H1 (cell line): ENCODE measurements at regions not wholly inside any gene's neighbourhood (a gene's known extent, or its start where the extent isn't known, plus 50 kb on each side); places are given as distances from the start of the nearest gene placed in this dataset.

Experiments used
- CTCF ChIA-PET: fragments of 300-600 bp; sonication (Branson Sonifier 250); formaldehyde crosslinking; loops from one replicate; lab custom pipeline; 2021; ENCODE audit not compliant: partially characterized antibody; lab: Charles Lee
- POLR2A ChIA-PET: fragments of 300-600 bp; sonication (Branson Sonifier 250); formaldehyde crosslinking; loops from one replicate; lab custom pipeline; 2021; ENCODE audit warnings: inconsistent platforms; ENCODE audit not compliant: partially characterized antibody; lab: Charles Lee
- DNase-seq, 2 experiments: peaks; one replicate each; pipeline versions ENCODE4 v3.0.0 to v3.0.0-alpha.2; 2010 to 2022; ENCODE audit warnings: low spot score in 2 of 2, low read depth in 1 of 2, mixed read lengths in 1 of 2
- FAIRE-seq: peaks from 2 replicates; lab custom pipeline; 2011; peaks lifted over from hg19 to GRCh38; lab: Jason Lieb, UNC
- H2AFZ ChIP-seq: 2 replicates; pipeline ENCODE4 v1.8.1; 2012; ENCODE audit warnings: low read length, inconsistent platforms
- H2AK5ac ChIP-seq: 2 replicates; pipeline ENCODE4 v1.6.1; 2013; ENCODE audit warnings: low read depth, low read length
- H2BK120ac ChIP-seq: replicated peaks from 2 replicates; pipeline ENCODE3; 2013; ENCODE audit warnings: low read depth, low read length, inconsistent platforms
- H2BK12ac ChIP-seq: 2 replicates; pipeline ENCODE4 v1.6.1; 2013; ENCODE audit warnings: low read depth, low read length
- H2BK15ac ChIP-seq: 2 replicates; pipeline ENCODE4 v1.6.1; 2013; ENCODE audit warnings: low read length
- H2BK20ac ChIP-seq: 2 replicates; pipeline ENCODE4 v1.6.1; 2013; ENCODE audit warnings: low read length
- H2BK5ac ChIP-seq: 2 replicates; pipeline ENCODE4 v1.6.1; 2013; ENCODE audit warnings: low read depth, low read length
- H3K14ac ChIP-seq: 2 replicates; pipeline ENCODE4 v1.6.1; 2013; ENCODE audit warnings: inconsistent platforms; ENCODE audit not compliant: insufficient read length
- H3K18ac ChIP-seq: 2 replicates; pipeline ENCODE4 v1.6.1; 2013; ENCODE audit warnings: low read length; ENCODE audit errors: extremely low read depth
- H3K23ac ChIP-seq: 2 replicates; pipeline ENCODE4 v1.6.1; 2013; ENCODE audit warnings: inconsistent platforms; ENCODE audit not compliant: insufficient read length
- H3K23me2 ChIP-seq: 2 replicates; pipeline ENCODE4 v1.6.1; 2013; ENCODE audit warnings: low read depth, low read length
- H3K27ac ChIP-seq: 2 replicates; pipeline ENCODE4 v1.6.1; 2011; ENCODE audit warnings: low read depth, low read length, inconsistent platforms
- H3K27me3 ChIP-seq, 4 experiments: replicated peaks in 1 of 4; 1 replicate in 1 of 4; 2 replicates in 3 of 4; pipeline versions ENCODE4 v1.6.1 to v1.8.1; 2011 to 2013; ENCODE audit warnings: low read length in 3 of 4, mild to moderate bottlenecking in 3 of 4, inconsistent platforms in 2 of 4, mixed read lengths in 2 of 4, moderate library complexity in 1 of 4; ENCODE audit not compliant: control insufficient read depth in 3 of 4, insufficient read depth in 3 of 4; ENCODE audit errors: extremely low read depth in 1 of 4
- H3K36me3 ChIP-seq, 4 experiments: 2 replicates each; pipeline versions ENCODE4 v1.6.1 to v1.8.1; 2011 to 2013; ENCODE audit warnings: mild to moderate bottlenecking in 4 of 4, low read length in 3 of 4, moderate library complexity in 2 of 4, control low read depth in 1 of 4, inconsistent platforms in 1 of 4; ENCODE audit not compliant: insufficient read depth in 4 of 4, control insufficient read depth in 2 of 4
- H3K4ac ChIP-seq: replicated peaks from 2 replicates; pipeline ENCODE3; 2013; ENCODE audit warnings: low read length, low read depth, mixed read lengths, inconsistent platforms; ENCODE audit not compliant: insufficient read length
- H3K4me1 ChIP-seq, 4 experiments: replicated peaks in 1 of 4; 1 replicate in 1 of 4; 2 replicates in 3 of 4; pipeline versions ENCODE4 v1.6.1 to v1.8.1; 2011 to 2013; ENCODE audit warnings: low read length in 3 of 4, inconsistent platforms in 2 of 4, mixed read lengths in 1 of 4; ENCODE audit not compliant: insufficient read depth in 4 of 4, control insufficient read depth in 3 of 4
- H3K4me2 ChIP-seq, 2 experiments: 2 replicates each; pipeline versions ENCODE4 v1.6.1 to v1.8.1; 2011 to 2013; ENCODE audit warnings: low read depth in 2 of 2, low read length in 2 of 2, control low read depth in 1 of 2, inconsistent platforms in 1 of 2, mild to moderate bottlenecking in 1 of 2; ENCODE audit not compliant: insufficient read depth in 1 of 2
- H3K4me3 ChIP-seq, 4 experiments: fragments of 200-600, 300-600 bp in 1 of 4; sonication (generic), shearing (Covaris generic), sonication (Bioruptor Twin) in 1 of 4; 2 replicates each; pipeline versions ENCODE4 v1.5.1 to v1.8.1; 2011 to 2016; ENCODE audit warnings: low read length in 4 of 4, low read depth in 3 of 4, control low read depth in 2 of 4, inconsistent platforms in 2 of 4, mild to moderate bottlenecking in 2 of 4, mixed read lengths in 1 of 4, moderate library complexity in 1 of 4; ENCODE audit not compliant: insufficient read depth in 2 of 4; ENCODE audit errors: extremely low read depth in 1 of 4
- H3K56ac ChIP-seq: replicated peaks from 2 replicates; pipeline ENCODE3; 2013; ENCODE audit warnings: low read depth, mild to moderate bottlenecking, mixed read lengths, low read length, inconsistent platforms; ENCODE audit not compliant: insufficient read length
- H3K79me1 ChIP-seq: 2 replicates; pipeline ENCODE4 v1.6.1; 2013; ENCODE audit warnings: low read depth, low read length, control low read depth
- H3K79me2 ChIP-seq, 2 experiments: 2 replicates each; pipeline versions ENCODE4 v1.6.1 to v1.8.1; 2012 to 2013; ENCODE audit warnings: low read length in 2 of 2, mild to moderate bottlenecking in 2 of 2, inconsistent platforms in 1 of 2; ENCODE audit not compliant: insufficient read depth in 2 of 2, control insufficient read depth in 1 of 2
- H3K9ac ChIP-seq, 4 experiments: replicated peaks in 1 of 4; 1 replicate in 1 of 4; 2 replicates in 3 of 4; pipeline versions ENCODE4 v1.6.1 to v1.8.1; 2011 to 2013; ENCODE audit warnings: low read depth in 3 of 4, low read length in 3 of 4, control low read depth in 2 of 4, mild to moderate bottlenecking in 2 of 4, moderate library complexity in 2 of 4, inconsistent platforms in 1 of 4; ENCODE audit errors: extremely low read depth in 1 of 4
- H3K9me3 ChIP-seq, 2 experiments: 2 replicates each; pipeline versions ENCODE4 v1.6.1 to v1.8.1; 2012 to 2013; ENCODE audit warnings: mild to moderate bottlenecking in 2 of 2, moderate library complexity in 2 of 2, control low read depth in 1 of 2, inconsistent platforms in 1 of 2, low read depth in 1 of 2, low read length in 1 of 2, mixed read lengths in 1 of 2; ENCODE audit not compliant: insufficient read depth in 2 of 2
- H4K20me1 ChIP-seq, 2 experiments: replicated peaks in 1 of 2; 2 replicates each; pipeline versions ENCODE3 to v1.8.1; 2011 to 2013; ENCODE audit warnings: inconsistent platforms in 2 of 2, low read length in 2 of 2, mild to moderate bottlenecking in 1 of 2; ENCODE audit not compliant: insufficient read depth in 2 of 2, control insufficient read depth in 1 of 2
- H4K5ac ChIP-seq: 2 replicates; pipeline ENCODE4 v1.6.1; 2013; ENCODE audit warnings: low read length, low read depth, mixed read lengths, inconsistent platforms; ENCODE audit not compliant: insufficient read length
- H4K8ac ChIP-seq: 2 replicates; pipeline ENCODE4 v1.8.0; 2013; ENCODE audit warnings: mild to moderate bottlenecking, moderate library complexity, low read length, inconsistent platforms; ENCODE audit not compliant: insufficient read depth; ENCODE audit errors: extremely low read depth
- H4K91ac ChIP-seq: replicated peaks from 2 replicates; pipeline ENCODE3; 2013; ENCODE audit warnings: low read length, mixed read lengths, inconsistent platforms; ENCODE audit not compliant: insufficient read length
- ASH2L ChIP-seq: fragments of 200-600, 300-600 bp; sonication (generic); IDR thresholded peaks from one replicate; pipeline ENCODE4 v1.7.1; 2017; ENCODE audit warnings: low read length
- CEBPB ChIP-seq: IDR thresholded peaks from 2 replicates; pipeline ENCODE4 v1.6.1; 2012; ENCODE audit warnings: low read depth, low read length
- EGR1 ChIP-seq: IDR thresholded peaks from 2 replicates; pipeline ENCODE4 v1.6.1; 2011; ENCODE audit warnings: low read depth, low read length, borderline replicate concordance
- EZH2 ChIP-seq: fragments of 200-600 bp; sonication (generic); IDR thresholded peaks from 2 replicates; pipeline ENCODE4 v1.7.1; 2012; ENCODE audit warnings: low read depth, mild to moderate bottlenecking, moderate library complexity, low read length, inconsistent platforms; ENCODE audit not compliant: severe bottlenecking
- GTF2F1 ChIP-seq: IDR thresholded peaks from 2 replicates; pipeline ENCODE4 v1.6.1; 2012; ENCODE audit warnings: low read depth, low read length, improper control_type of control experiment, borderline replicate concordance
- MAFK ChIP-seq: IDR thresholded peaks from 2 replicates; pipeline ENCODE4 v1.6.1; 2012; ENCODE audit warnings: low read depth, mild to moderate bottlenecking, improper control_type of control experiment, low read length
- POLR2AphosphoS5 ChIP-seq: IDR thresholded peaks from 2 replicates; pipeline ENCODE4 v1.6.1; 2011; ENCODE audit warnings: low read depth, low read length
- SIN3A ChIP-seq, 2 experiments: IDR thresholded peaks in 1 of 2; conservative IDR thresholded peaks in 1 of 2; 2 replicates each; pipeline ENCODE4 v1.6.1; 2011 to 2012; ENCODE audit warnings: low read length in 2 of 2, improper control_type of control experiment in 1 of 2, low read depth in 1 of 2, mild to moderate bottlenecking in 1 of 2
- SIX5 ChIP-seq: IDR thresholded peaks from 2 replicates; pipeline ENCODE4 v1.6.1; 2011; ENCODE audit warnings: mild to moderate bottlenecking, low read depth, low read length
- SP2 ChIP-seq: IDR thresholded peaks from 2 replicates; pipeline ENCODE4 v1.6.1; 2012; ENCODE audit warnings: mild to moderate bottlenecking, low read length, inconsistent platforms
- TAF7 ChIP-seq: optimal IDR thresholded peaks from 2 replicates; pipeline ENCODE3; 2011; ENCODE audit warnings: low read depth, mild to moderate bottlenecking, inconsistent platforms, low read length, moderate library complexity, borderline replicate concordance
- YY1 ChIP-seq: IDR thresholded peaks from 2 replicates; pipeline ENCODE4 v1.6.1; 2011; ENCODE audit warnings: low read depth, mild to moderate bottlenecking, low read length
- ZNF274 ChIP-seq: IDR thresholded peaks from 2 replicates; pipeline ENCODE4 v1.7.0; 2012; ENCODE audit warnings: low read length, borderline replicate concordance; ENCODE audit errors: extremely low read depth
- WGBS, 2 experiments: shearing (Covaris generic) in 1 of 2; methylation state at CpG; one replicate each; pipeline versions ENCODE4 v1.1.6 to v1.1.7; 2013 to 2015; ENCODE audit warnings: low lambda C conversion rate in 2 of 2, mixed read lengths in 2 of 2, inconsistent platforms in 1 of 2, low coverage in 1 of 2, missing lambda C conversion rate in 1 of 2; ENCODE audit not compliant: insufficient replicate concordance in 2 of 2, insufficient coverage in 1 of 2, insufficient read length in 1 of 2; ENCODE audit errors: extremely low coverage in 1 of 2, missing lambda C conversion rate in 1 of 2; 5-methylcytosine and 5-hydroxymethylcytosine counted together
- TF ChIP-seq, protein P1 (sequence below): IDR thresholded peaks from 2 replicates; pipeline ENCODE4 v1.6.1; 2011; ENCODE audit warnings: low read length, improper control_type of control experiment

- no peak overlapping the region for H2BK120ac ChIP-seq
- ChIA-PET POLR2A (interaction anchor here (1.1 kb wide), 1 partner anchor 11 kb away, joined by 3 read pairs; no protein-coding TSS in a partner anchor), CTCF (no interaction called here)
- H3K4me1 ChIP-seq = no peaks in the 10 kb centered on the region
- no peak overlapping the region for H3K4me3 ChIP-seq
- H3K18ac ChIP-seq = no peak overlapping the region
- H2AFZ ChIP-seq = no peak overlapping the region
- no peak overlapping the region for H2BK12ac ChIP-seq
- H4K20me1 ChIP-seq = no peaks in the 10 kb centered on the region
- H3K14ac ChIP-seq = no peak overlapping the region
- H3K56ac ChIP-seq = no peak overlapping the region
- H3K27me3 ChIP-seq = no peaks in the 10 kb centered on the region
- no peaks in the 10 kb centered on the region for H3K23me2 ChIP-seq
- no peak for FAIRE-seq
- no peak overlapping the region for H3K27ac ChIP-seq
- H3K23ac ChIP-seq = no peak overlapping the region
- no peak overlapping the region for H4K91ac ChIP-seq
- H3K9me3 ChIP-seq = no peaks in the 10 kb centered on the region
- no peak overlapping the region for H4K8ac ChIP-seq
- H2BK5ac ChIP-seq = no peak overlapping the region
- no peak overlapping the region for H2BK15ac ChIP-seq
- no peak overlapping the region for H2BK20ac ChIP-seq
- peaks cover 0 to 6% (median 0%) of the 10 kb centered on the region in 4 experiments; a peak in 3 of 8 replicates for H3K36me3 ChIP-seq
- no peak overlapping the region for H2AK5ac ChIP-seq
- TF ChIP-seq EGR1 = no peak
- no peak for TF ChIP-seq ZNF274
- no peak for TF ChIP-seq SP2
- no peak for TF ChIP-seq CEBPB
- TF ChIP-seq GTF2F1 = no peak
- no peak for TF ChIP-seq MAFK
- no peak for TF ChIP-seq POLR2AphosphoS5
- TF ChIP-seq SIX5 = no peak
- TF ChIP-seq EZH2 = no peak
- TF ChIP-seq SIN3A (conservative IDR thresholded peaks at IDR 0.05 in 1 of 2, IDR thresholded peaks at IDR 0.05 in 1 of 2; ENCODE audit: low read depth in 1 of 2, low read length in 2 of 2) = no peak
- no peak for TF ChIP-seq ASH2L
- no peak for TF ChIP-seq TAF7
- TF ChIP-seq YY1 = no peak
- TF ChIP-seq, protein P1, sequence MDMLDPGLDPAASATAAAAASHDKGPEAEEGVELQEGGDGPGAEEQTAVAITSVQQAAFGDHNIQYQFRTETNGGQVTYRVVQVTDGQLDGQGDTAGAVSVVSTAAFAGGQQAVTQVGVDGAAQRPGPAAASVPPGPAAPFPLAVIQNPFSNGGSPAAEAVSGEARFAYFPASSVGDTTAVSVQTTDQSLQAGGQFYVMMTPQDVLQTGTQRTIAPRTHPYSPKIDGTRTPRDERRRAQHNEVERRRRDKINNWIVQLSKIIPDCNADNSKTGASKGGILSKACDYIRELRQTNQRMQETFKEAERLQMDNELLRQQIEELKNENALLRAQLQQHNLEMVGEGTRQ = no peak
- H3K9ac ChIP-seq = no peak overlapping the region
- 93% methylated on average over 1 of the region's 1 CpG; no CpG with 5 or more reads in 1 of the 2 experiments for whole genome bisulfite sequencing, 2 experiments
- H4K5ac ChIP-seq = no peak overlapping the region
- no peaks in the 10 kb centered on the region for H3K79me1 ChIP-seq
- H3K4ac ChIP-seq = no peak overlapping the region
- no peak overlapping the region for H3K4me2 ChIP-seq
- no peaks in the 10 kb centered on the region for H3K79me2 ChIP-seq
- DNase-seq = no peak
Measured at GRCh38 chr5:106963630-106964029, 707.1 kb downstream of the EFNA5 start.
